ENCODE measurements at regions not wholly inside any gene's neighbourhood (a gene's known extent, or its start where the extent isn't known, plus 50 kb on each side); places are given as distances from the start of the nearest gene placed in this dataset.

- DNase-seq (ENCODE audit: low read depth in 2 of 2) = no peak
Observed at GRCh38 chr3:67798412-67798811, 144.0 kb upstream of the SUCLG2 start.

DNA sequence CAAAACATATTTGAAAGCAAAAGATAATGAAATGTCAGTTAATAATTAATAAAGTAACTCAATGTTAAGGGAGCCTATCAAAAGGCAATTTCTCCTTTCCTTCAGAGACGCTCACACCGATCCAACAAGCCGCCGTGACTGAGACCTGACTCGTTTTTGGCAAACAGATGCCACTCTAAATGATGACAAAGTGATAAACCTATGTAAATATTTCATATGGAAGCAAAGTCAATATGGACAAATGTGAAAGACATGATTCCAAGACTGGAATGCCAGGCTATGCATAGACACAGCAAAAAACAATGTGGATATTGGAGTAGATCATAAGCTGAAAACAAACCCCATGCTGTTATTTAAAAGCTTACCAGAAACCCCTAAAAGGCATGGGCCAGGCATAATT lies 137.2 kb upstream of the SUCLG2 start:
- no peak for DNase-seq (ENCODE audit: low read depth in 2 of 2)

DNA sequence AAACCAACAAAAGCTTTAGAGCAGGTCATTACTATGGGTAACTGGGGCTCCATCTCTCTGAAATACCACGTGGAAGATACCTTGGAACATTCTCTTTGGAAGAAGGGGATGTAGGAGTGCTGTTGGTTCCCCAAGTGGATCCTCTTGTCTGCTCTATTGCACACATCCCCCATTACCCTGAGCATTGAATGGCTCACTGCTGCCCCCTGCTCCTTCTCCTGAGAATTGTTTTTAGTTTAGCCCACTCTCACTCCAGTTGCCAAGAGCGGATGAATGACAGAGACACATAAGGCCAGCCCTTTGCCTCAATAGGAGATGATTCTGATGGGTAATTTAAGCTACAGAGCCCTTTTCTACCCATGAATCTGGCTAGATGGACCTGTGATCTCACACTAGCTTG lies 135.6 kb upstream of the SUCLG2 start:
- peak; percentile 44 to 48 for DNase-seq (ENCODE audit: low read depth in 2 of 2)

GRCh38 chr3:67788396-67788795 lies 134.0 kb upstream of the SUCLG2 start:
- DNase-seq (ENCODE audit: low read depth in 2 of 2) = no peak

- DNase-seq (ENCODE audit: low read depth in 2 of 2) = no peak
Observed at GRCh38 chr3:67783281-67784250, 129.2 kb upstream of the SUCLG2 start.

GRCh38 chr3:67781871-67782270 lies 127.5 kb upstream of the SUCLG2 start:
- DNase-seq (ENCODE audit: low read depth in 2 of 2) = no peak

- DNase-seq (ENCODE audit: low read depth in 2 of 2) = no peak
Observed at GRCh38 chr3:67781218-67781617, 126.8 kb upstream of the SUCLG2 start.

DNA sequence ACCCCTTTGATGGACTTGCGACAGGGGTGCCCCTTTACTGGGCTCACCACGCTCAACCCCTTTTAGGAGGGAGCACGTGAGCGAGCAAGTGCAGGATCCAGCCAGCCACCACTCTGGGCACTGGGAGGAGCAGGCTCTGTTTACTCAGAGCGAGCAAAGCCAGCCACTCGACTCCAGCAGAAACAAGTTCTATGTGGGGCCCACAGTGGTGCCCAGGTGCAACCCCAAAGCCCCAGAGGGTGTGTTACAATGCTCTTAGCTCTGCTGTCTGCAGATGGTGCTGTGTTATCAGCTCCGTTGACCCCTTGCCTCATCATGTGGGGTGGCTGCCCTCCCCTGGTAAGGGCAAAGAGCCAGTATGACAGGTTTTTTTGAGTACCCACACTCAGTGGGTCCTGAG lies 120.3 kb upstream of the SUCLG2 start:
- no peak for DNase-seq (ENCODE audit: low read depth in 2 of 2)

DNA sequence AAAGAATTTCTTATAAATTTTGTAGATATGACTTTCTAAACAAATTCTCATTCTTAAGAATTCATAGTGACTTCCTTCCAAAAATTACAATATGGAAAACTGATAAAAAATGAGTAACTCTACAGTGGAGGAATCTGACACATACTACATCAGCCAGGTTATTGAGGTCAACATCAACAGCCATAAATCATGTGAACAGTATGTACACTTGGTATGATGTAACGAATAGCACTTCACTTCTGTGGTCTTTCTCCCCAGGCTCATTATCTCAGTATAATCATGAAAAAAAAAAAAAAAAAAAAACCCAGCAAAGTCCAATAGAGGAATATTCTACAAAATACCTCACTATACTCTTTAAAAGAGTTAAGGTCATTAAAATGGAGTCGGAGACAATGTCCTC lies 111.2 kb upstream of the SUCLG2 start:
- DNase-seq (ENCODE audit: low read depth in 2 of 2) = no peak

DNA sequence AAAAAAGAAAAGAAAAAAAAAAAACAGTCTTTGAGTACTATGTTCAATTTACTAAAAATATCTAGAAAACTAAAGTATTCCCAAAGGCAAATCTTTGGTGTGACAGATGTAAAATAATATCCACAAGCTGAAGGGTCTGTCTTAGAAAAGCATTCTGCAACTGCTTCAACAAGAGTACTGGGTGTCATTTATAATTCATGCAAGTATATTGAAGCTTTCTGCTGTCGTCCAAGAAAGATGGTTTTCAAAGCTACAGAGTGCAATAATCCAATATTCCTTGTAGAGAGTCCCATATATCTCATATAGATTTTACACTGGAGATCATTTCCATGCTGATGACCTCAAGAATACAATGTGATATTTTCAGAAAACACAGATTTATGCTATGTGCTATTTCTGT lies 90.9 kb upstream of the SUCLG2 start:
- no peak for DNase-seq (ENCODE audit: low read depth in 2 of 2)

- no peak for DNase-seq (ENCODE audit: low read depth in 2 of 2)
Observed at GRCh38 chr3:67744699-67745098, 90.3 kb upstream of the SUCLG2 start.

- DNase-seq (ENCODE audit: low read depth in 2 of 2) = no peak
Observed at GRCh38 chr3:67739851-67740250, 85.4 kb upstream of the SUCLG2 start.

DNA sequence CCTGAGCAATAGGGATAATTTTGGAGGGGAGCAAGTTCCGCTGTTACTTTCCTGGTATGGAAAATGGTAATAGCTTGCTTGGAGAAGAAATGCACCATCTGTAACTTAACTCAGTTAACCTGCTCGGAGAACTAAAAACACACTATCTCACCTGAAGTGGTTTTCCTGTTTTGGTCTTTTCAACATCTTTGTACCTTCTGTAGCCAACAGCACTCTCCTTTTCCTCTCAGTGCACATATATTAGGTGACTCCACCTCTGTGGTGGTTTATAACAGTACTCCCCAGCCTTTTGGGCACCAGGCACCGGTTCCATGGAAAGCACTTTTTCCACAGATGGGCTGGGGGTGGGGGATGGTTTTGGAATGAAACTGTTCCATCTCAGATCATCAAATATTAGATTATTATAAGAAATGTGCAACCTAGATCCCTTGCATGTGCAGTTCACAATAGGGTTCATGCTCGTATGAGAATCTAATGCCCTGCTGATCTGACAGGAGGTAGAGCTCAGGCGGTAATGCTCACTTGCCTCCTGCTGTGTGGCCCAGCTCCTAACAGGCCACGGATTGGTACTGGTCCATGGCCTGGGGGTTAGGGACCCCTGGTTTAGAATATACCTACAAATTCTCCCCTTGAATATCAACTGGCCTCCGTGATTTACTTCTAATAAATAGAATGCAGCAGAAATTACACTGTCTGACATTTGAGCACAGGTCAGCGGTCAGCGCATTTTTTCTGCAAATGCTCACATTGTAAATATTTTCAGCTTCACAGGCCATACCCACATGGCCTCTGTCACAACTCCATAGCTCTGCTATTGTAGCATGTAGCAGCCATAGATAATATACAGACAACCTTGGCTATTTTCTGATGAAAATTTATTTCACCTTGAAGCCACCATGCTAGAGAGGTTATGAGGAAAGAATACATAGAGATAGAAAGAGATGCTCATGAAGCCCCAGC lies 83.8 kb upstream of the SUCLG2 start:
- DNase-seq (ENCODE audit: low read depth in 2 of 2) = no peak

GRCh38 chr3:67737140-67737539 lies 82.7 kb upstream of the SUCLG2 start:
- no peak for DNase-seq (ENCODE audit: low read depth in 2 of 2)

- DNase-seq (ENCODE audit: low read depth in 2 of 2) = no peak
Observed at GRCh38 chr3:67733269-67733950, 79.0 kb upstream of the SUCLG2 start.

DNA sequence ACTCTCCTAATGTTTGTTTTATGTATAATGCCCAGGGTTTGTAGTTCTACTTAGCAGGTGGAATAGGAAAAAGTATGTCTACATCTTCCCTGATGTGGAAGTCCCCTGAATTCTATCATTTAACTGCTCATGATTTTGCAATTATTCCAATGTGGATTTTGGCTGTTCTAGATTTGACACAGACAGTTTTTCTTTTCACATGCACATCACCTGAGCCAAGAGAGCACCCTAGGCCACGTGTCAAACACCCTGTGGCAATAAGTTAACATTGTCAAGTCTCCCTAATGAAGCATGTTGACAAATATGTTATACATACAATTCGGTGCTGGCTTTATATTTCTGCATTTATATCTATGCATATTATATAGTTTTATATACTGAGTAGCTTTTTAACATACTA lies 70.0 kb upstream of the SUCLG2 start:
- no peak for DNase-seq (ENCODE audit: low read depth in 2 of 2)

- no peak for DNase-seq (ENCODE audit: low read depth in 2 of 2)
Observed at GRCh38 chr3:67723863-67724262, 69.5 kb upstream of the SUCLG2 start.

DNA sequence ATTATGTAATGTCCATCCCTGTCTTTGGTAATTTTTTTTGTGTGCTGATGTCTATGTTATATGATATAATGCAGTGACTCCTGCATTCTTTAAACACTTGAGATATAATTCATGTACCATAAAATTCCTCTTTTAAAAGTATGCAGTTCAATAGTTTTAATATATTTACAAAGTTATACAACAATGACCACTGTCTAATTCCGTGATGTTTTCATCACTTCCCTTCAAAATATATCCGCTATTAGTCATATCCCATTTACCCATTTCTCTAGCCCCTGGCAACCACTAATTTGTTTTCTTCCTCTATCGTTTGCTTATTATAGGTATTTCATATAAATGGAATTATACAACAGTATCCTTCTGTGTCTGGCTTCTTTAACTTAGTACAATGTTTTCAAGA lies 64.9 kb upstream of the SUCLG2 start:
- no peak for DNase-seq (ENCODE audit: low read depth in 2 of 2)

- no peak for DNase-seq (ENCODE audit: low read depth in 2 of 2)
Observed at GRCh38 chr3:67715971-67716370, 61.6 kb upstream of the SUCLG2 start.

DNA sequence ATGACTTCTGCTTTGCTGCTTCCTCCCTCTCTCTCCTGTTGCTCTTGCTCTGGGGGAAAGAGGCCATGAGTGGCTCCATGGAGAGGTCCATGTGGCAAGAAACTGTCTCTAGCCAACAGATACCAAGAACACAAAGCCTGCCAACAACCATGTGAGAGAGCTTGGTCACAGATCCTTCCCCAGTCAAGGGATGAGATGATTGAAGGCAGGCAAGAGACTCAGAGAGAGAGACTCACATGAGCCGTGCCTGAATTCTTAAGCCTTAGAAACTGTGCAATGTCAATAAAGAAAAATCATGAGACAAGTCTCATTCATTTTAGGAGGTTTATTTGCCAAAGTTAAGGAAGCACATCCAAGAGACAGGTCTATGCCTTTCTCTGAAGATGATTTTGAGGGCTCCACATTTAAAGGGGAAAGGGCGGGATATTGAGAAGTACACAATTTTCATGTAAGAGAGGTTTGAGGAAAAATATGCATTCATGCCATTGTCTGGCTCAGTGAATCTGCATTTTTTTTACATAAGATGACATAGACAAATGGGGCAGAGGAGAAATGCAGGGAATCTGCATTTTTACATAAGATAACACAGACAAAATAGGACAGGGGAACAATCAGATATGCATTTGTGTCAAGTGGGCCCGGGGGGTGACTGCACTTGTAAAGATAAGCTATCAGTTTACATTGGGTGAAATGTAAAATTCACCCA lies 59.5 kb upstream of the SUCLG2 start:
- no peak for DNase-seq (ENCODE audit: low read depth in 2 of 2)

- no peak for DNase-seq (ENCODE audit: low read depth in 2 of 2)
Observed at GRCh38 chr3:67712259-67712658, 57.8 kb upstream of the SUCLG2 start.

All from activated CD4-positive, alpha-beta T cell treated with anti-CD3 and anti-CD28 coated beads for 24 hours (primary cell).